ENCODE measurements at regions not wholly inside any gene's neighbourhood (a gene's known extent, or its start where the extent isn't known, plus 50 kb on each side); places are given as distances from the start of the nearest gene placed in this dataset.

DNA sequence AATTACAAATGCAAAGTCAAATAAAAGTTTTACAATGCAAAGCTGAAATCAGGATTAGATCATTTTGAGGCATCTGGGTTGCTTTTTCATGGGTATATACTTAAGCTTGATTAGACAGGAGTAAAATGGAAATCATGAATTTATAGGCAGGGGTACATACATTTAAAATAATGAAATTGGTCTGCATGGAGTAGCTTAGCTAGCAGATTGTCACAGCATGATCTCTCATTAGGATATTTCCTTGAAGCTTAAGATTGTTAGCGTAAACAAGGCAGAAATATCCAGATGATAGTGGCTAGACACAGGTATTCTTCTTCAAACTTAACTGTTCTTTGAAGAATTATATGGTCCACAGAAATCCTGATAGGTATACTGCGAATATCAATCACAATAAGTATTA is 1627.0 kb upstream of the PCDH20 start:
- H3K36me3 ChIP-seq (ENCODE audit: insufficient read depth, low read length), result no peaks in the 10 kb centered on the region
- H3K9me3 ChIP-seq (ENCODE audit: insufficient read depth, low read depth, low read length), result no peaks in the 10 kb centered on the region
- no peak overlapping the region for H3K4me3 ChIP-seq (ENCODE audit: low read length, poor library complexity, severe bottlenecking)
- no peaks in the 10 kb centered on the region for H3K9me2 ChIP-seq (replicated peaks; ENCODE audit: low read depth, low read length)
- TF ChIP-seq EZH2phosphoT487 (IDR thresholded peaks at IDR 0.05; ENCODE audit: borderline replicate concordance), result no peak
- TF ChIP-seq, protein P1, sequence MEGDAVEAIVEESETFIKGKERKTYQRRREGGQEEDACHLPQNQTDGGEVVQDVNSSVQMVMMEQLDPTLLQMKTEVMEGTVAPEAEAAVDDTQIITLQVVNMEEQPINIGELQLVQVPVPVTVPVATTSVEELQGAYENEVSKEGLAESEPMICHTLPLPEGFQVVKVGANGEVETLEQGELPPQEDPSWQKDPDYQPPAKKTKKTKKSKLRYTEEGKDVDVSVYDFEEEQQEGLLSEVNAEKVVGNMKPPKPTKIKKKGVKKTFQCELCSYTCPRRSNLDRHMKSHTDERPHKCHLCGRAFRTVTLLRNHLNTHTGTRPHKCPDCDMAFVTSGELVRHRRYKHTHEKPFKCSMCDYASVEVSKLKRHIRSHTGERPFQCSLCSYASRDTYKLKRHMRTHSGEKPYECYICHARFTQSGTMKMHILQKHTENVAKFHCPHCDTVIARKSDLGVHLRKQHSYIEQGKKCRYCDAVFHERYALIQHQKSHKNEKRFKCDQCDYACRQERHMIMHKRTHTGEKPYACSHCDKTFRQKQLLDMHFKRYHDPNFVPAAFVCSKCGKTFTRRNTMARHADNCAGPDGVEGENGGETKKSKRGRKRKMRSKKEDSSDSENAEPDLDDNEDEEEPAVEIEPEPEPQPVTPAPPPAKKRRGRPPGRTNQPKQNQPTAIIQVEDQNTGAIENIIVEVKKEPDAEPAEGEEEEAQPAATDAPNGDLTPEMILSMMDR (conservative IDR thresholded peaks at IDR 0.05; ENCODE audit: low read length), result no peak
- no peaks in the 10 kb centered on the region for H3F3A ChIP-seq (ENCODE audit: low read depth)
- no peak overlapping the region for H3K9ac ChIP-seq (ENCODE audit: low read depth, low read length, poor library complexity, severe bottlenecking)
- no peak overlapping the region for H3K4me2 ChIP-seq (ENCODE audit: low read depth, low read length, poor library complexity, severe bottlenecking)
- H4K20me1 ChIP-seq (ENCODE audit: insufficient read depth, low read length, poor library complexity, severe bottlenecking), result no peaks in the 10 kb centered on the region
- H3K79me2 ChIP-seq (ENCODE audit: insufficient read depth, low read length), result no peaks in the 10 kb centered on the region
- H2AFZ ChIP-seq (ENCODE audit: low read length), result no peak overlapping the region
- H3K4me1 ChIP-seq (ENCODE audit: insufficient read depth, low read length, poor library complexity, severe bottlenecking), result no peaks in the 10 kb centered on the region
- no peaks in the 10 kb centered on the region for H3K27me3 ChIP-seq (ENCODE audit: insufficient read depth, low read length, poor library complexity, severe bottlenecking)

DNA sequence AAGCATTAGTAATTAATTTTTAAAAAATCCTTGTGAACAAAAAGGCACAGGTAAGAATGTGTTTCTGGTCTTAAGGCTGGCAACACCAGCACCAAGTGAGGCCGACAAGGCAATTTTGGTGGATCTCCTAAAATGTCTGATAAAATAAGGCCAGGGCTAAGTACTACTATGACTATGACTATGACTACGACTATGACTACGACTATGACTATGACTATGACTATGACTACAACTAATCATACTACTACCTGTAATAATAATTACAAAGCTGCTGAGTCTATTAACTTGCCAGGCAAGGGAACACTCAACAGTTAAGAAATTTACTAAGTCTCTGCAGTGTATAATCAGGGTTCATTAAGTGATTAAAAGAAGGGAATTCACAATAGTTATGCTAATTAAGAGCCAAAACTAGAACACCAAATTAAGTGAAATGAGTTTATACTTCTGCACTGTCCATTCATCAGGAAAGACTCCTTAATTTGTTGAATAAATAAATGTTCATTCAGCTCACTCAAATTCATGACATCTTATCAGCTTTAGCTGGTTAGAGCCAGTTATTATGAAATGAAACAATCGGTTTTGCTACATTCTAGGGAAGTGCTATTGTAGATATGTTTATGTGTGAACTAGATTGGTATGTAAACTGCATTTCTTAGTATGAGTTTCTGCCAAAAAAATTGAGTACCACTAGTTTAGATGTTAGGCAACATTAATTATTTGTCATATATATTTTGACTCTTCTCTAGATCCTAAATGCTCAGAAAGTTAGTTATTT is 1626.2 kb upstream of the PCDH20 start:
- Histone ChIP-seq H3K4me3 (ENCODE audit: low read length, poor library complexity, severe bottlenecking) (no peak overlapping the region), H3K9me3 (ENCODE audit: insufficient read depth, low read depth, low read length) (no peaks in the 10 kb centered on the region), H3K9me2 (replicated peaks; ENCODE audit: low read depth, low read length) (no peaks in the 10 kb centered on the region), H3F3A (ENCODE audit: low read depth) (no peaks in the 10 kb centered on the region), H3K79me2 (ENCODE audit: insufficient read depth, low read length) (no peaks in the 10 kb centered on the region), H3K27me3 (ENCODE audit: insufficient read depth, low read length, poor library complexity, severe bottlenecking) (no peaks in the 10 kb centered on the region), H2AFZ (ENCODE audit: low read length) (no peak overlapping the region), H3K4me1 (ENCODE audit: insufficient read depth, low read length, poor library complexity, severe bottlenecking) (no peaks in the 10 kb centered on the region), H3K9ac (ENCODE audit: low read depth, low read length, poor library complexity, severe bottlenecking) (no peak overlapping the region), H3K36me3 (ENCODE audit: insufficient read depth, low read length) (no peaks in the 10 kb centered on the region), H4K20me1 (ENCODE audit: insufficient read depth, low read length, poor library complexity, severe bottlenecking) (no peaks in the 10 kb centered on the region), H3K4me2 (ENCODE audit: low read depth, low read length, poor library complexity, severe bottlenecking) (no peak overlapping the region)
- TF ChIP-seq, protein P1 (conservative IDR thresholded peaks at IDR 0.05; ENCODE audit: low read length), result no peak
- no peak for TF ChIP-seq EZH2phosphoT487 (IDR thresholded peaks at IDR 0.05; ENCODE audit: borderline replicate concordance)

DNA sequence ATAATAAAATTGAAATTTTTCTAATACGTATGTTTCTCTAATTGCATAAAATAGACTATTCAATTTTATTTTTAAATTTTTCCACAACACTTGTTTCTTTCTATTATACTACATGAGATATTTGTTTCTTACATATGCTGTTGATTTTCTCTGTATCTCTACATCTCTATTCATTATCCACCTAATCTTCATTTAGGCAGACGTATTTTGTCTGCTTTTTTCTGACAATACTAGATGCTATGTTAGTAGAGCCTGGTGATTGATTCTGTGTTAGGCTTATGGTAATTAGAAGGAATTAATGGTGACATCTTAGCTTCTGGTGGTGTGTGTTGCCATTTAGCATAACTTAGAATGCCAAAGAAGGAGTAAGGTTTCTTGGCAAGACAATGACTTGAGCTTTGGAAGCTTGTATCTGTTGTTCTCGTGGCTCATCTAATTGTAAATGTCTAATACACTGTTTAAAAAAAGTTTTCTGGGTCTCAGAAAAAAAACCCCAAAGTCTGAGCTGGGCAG is 1610.7 kb upstream of the PCDH20 start:
- Histone ChIP-seq H3K36me3 (ENCODE audit: insufficient read depth, low read length) (no peaks in the 10 kb centered on the region), H3K4me2 (ENCODE audit: low read depth, low read length, poor library complexity, severe bottlenecking) (no peak overlapping the region), H3K9ac (ENCODE audit: low read depth, low read length, poor library complexity, severe bottlenecking) (no peak overlapping the region), H3K4me1 (ENCODE audit: insufficient read depth, low read length, poor library complexity, severe bottlenecking) (no peaks in the 10 kb centered on the region), H3K9me2 (replicated peaks; ENCODE audit: low read depth, low read length) (no peaks in the 10 kb centered on the region), H2AFZ (ENCODE audit: low read length) (no peak overlapping the region), H3K27me3 (ENCODE audit: insufficient read depth, low read length, poor library complexity, severe bottlenecking) (no peaks in the 10 kb centered on the region), H3K4me3 (ENCODE audit: low read length, poor library complexity, severe bottlenecking) (no peak overlapping the region), H4K20me1 (ENCODE audit: insufficient read depth, low read length, poor library complexity, severe bottlenecking) (no peaks in the 10 kb centered on the region), H3K9me3 (ENCODE audit: insufficient read depth, low read depth, low read length) (no peaks in the 10 kb centered on the region), H3F3A (ENCODE audit: low read depth) (no peaks in the 10 kb centered on the region), H3K79me2 (ENCODE audit: insufficient read depth, low read length) (no peaks in the 10 kb centered on the region)
- TF ChIP-seq, protein P1 (conservative IDR thresholded peaks at IDR 0.05; ENCODE audit: low read length), result no peak
- no peak for TF ChIP-seq EZH2phosphoT487 (IDR thresholded peaks at IDR 0.05; ENCODE audit: borderline replicate concordance)

All from Loucy (cell line).